DOHH2 (cell line): ENCODE measurements at regions not wholly inside any gene's neighbourhood (a gene's known extent, or its start where the extent isn't known, plus 50 kb on each side); places are given as distances from the start of the nearest gene placed in this dataset.
"Not testable (repeated sequence)": the region's sequence is repeated elsewhere in the genome, so short reads cannot be mapped to it uniquely, and the experiment has no call there.

Experiments used
- H3F3A ChIP-seq: fragments of 200-600 bp; sonication (generic), shearing (Covaris generic); 2 replicates; pipeline ENCODE4 v1.6.0; 2016; ENCODE audit warnings: antibody characterized with exemption, mild to moderate bottlenecking; ENCODE audit not compliant: control insufficient read depth, insufficient read depth
- H3K27ac ChIP-seq: fragments of 200-600 bp; sonication (generic); 2 replicates; pipeline ENCODE4 v1.5.1; 2014; ENCODE audit warnings: low read depth, mild to moderate bottlenecking, low read length, moderate library complexity
- H3K27me3 ChIP-seq: fragments of 200-600 bp; sonication (generic); 2 replicates; pipeline ENCODE4 v1.6.1; 2014; ENCODE audit warnings: mild to moderate bottlenecking, low read length, mixed read lengths; ENCODE audit not compliant: control insufficient read depth
- H3K36me3 ChIP-seq: fragments of 200-600 bp; sonication (generic); 2 replicates; pipeline ENCODE4 v1.6.1; 2014; ENCODE audit warnings: mild to moderate bottlenecking, low read length, moderate library complexity, mixed read lengths; ENCODE audit not compliant: control insufficient read depth
- H3K4me1 ChIP-seq: fragments of 200-600 bp; sonication (generic); 2 replicates; pipeline ENCODE4 v1.6.1; 2014; ENCODE audit warnings: mild to moderate bottlenecking, low read length, mixed read lengths; ENCODE audit not compliant: control insufficient read depth
- H3K4me2 ChIP-seq: fragments of 200-600 bp; sonication (generic); 2 replicates; pipeline ENCODE4 v1.6.0; 2014; ENCODE audit warnings: mild to moderate bottlenecking, low read length, moderate library complexity
- H3K4me3 ChIP-seq: fragments of 200-600 bp; sonication (generic); 2 replicates; pipeline ENCODE4 v1.5.1; 2014; ENCODE audit warnings: mild to moderate bottlenecking, low read length, mixed read lengths
- H3K79me2 ChIP-seq: fragments of 200-600 bp; sonication (generic); 2 replicates; pipeline ENCODE4 v1.6.1; 2014; ENCODE audit warnings: mild to moderate bottlenecking, low read length, mixed read lengths; ENCODE audit not compliant: control insufficient read depth
- H3K9me2 ChIP-seq: fragments of 200-600 bp; sonication (generic); replicated peaks from 2 replicates; pipeline ENCODE4 v1.6.1; 2014; ENCODE audit warnings: mild to moderate bottlenecking, low read length, mixed read lengths; ENCODE audit not compliant: control insufficient read depth
- H3K9me3 ChIP-seq: fragments of 200-600 bp; sonication (generic); 2 replicates; pipeline ENCODE4 v1.6.1; 2014; ENCODE audit warnings: antibody characterized with exemption, low read length, mixed read lengths; ENCODE audit not compliant: control insufficient read depth, insufficient read depth
- H4K20me1 ChIP-seq: fragments of 200-600 bp; sonication (generic); 2 replicates; pipeline ENCODE4 v1.6.0; 2014; ENCODE audit warnings: low read depth, mild to moderate bottlenecking, antibody characterized with exemption, low read length, moderate library complexity; ENCODE audit not compliant: control insufficient read depth, insufficient read depth
- EZH2phosphoT487 ChIP-seq: fragments of 200-600 bp; sonication (generic); IDR thresholded peaks from 2 replicates; pipeline ENCODE4 v1.6.1; 2017; ENCODE audit warnings: borderline replicate concordance, mild to moderate bottlenecking, antibody characterized with exemption, low read length, moderate library complexity, mixed read lengths
- TF ChIP-seq, protein P1 (sequence below): fragments of 200-600 bp; sonication (generic); IDR thresholded peaks from one replicate; pipeline ENCODE4 v1.5.1; 2014; ENCODE audit warnings: antibody characterized with exemption, mild to moderate bottlenecking, low read depth, low read length; ENCODE audit not compliant: poor library complexity, severe bottlenecking

- Histone ChIP-seq H3K36me3 (no peaks in the 10 kb centered on the region), H3K27me3 (no peaks in the 10 kb centered on the region), H4K20me1 (no peaks in the 10 kb centered on the region), H3K9me2 (no peaks in the 10 kb centered on the region), H3K9me3 (no peaks in the 10 kb centered on the region), H3K4me2 (no peak overlapping the region), H3K4me3 (no peak overlapping the region), H3K4me1 (no peaks in the 10 kb centered on the region), H3K27ac (no peak overlapping the region), H3K79me2 (no peaks in the 10 kb centered on the region), H3F3A (no peaks in the 10 kb centered on the region)
- TF ChIP-seq EZH2phosphoT487: no peak
- TF ChIP-seq, protein P1, sequence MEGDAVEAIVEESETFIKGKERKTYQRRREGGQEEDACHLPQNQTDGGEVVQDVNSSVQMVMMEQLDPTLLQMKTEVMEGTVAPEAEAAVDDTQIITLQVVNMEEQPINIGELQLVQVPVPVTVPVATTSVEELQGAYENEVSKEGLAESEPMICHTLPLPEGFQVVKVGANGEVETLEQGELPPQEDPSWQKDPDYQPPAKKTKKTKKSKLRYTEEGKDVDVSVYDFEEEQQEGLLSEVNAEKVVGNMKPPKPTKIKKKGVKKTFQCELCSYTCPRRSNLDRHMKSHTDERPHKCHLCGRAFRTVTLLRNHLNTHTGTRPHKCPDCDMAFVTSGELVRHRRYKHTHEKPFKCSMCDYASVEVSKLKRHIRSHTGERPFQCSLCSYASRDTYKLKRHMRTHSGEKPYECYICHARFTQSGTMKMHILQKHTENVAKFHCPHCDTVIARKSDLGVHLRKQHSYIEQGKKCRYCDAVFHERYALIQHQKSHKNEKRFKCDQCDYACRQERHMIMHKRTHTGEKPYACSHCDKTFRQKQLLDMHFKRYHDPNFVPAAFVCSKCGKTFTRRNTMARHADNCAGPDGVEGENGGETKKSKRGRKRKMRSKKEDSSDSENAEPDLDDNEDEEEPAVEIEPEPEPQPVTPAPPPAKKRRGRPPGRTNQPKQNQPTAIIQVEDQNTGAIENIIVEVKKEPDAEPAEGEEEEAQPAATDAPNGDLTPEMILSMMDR: no peak
Observed at GRCh38 chr6:82511546-82511945, 147.9 kb downstream of the TPBG start.

DNA sequence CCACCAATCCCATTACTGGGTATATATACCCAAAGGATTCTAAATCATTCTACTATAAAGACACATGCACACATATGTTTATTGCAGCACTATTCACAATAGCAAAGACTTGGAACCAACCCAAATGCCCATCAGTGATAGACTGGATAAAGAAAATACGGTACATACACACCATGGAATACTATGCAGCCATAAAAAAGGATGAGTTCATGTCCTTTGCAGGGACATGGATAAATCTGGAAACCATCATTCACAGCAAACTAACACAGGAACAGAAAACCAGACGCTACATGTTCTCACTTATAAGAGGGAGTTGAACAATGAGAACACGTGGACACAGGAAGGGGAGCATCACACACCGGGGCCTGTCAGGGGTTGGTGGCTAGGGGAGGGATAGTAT is 154.3 kb downstream of the TPBG start:
- H3K27me3 ChIP-seq, H3K9me3 ChIP-seq, H3K4me1 ChIP-seq, H3K27ac ChIP-seq, H3K36me3 ChIP-seq, H3K9me2 ChIP-seq, H3K4me3 ChIP-seq, H3K4me2 ChIP-seq, H3K79me2 ChIP-seq, H4K20me1 ChIP-seq, H3F3A ChIP-seq: not testable (repeated sequence)

GRCh38 chr6:82521369-82521768 is 157.8 kb downstream of the TPBG start:
- H4K20me1 ChIP-seq: no peaks in the 10 kb centered on the region
- H3K27ac ChIP-seq: no peak overlapping the region
- no peaks in the 10 kb centered on the region for H3K9me2 ChIP-seq
- no peaks in the 10 kb centered on the region for H3K27me3 ChIP-seq
- no peaks in the 10 kb centered on the region for H3K4me1 ChIP-seq
- H3K36me3 ChIP-seq: no peaks in the 10 kb centered on the region
- H3K79me2 ChIP-seq: no peaks in the 10 kb centered on the region
- H3F3A ChIP-seq: no peaks in the 10 kb centered on the region
- H3K9me3 ChIP-seq: no peaks in the 10 kb centered on the region
- no peak overlapping the region for H3K4me3 ChIP-seq
- H3K4me2 ChIP-seq: no peak overlapping the region
- TF ChIP-seq, protein P1: no peak
- no peak for TF ChIP-seq EZH2phosphoT487

DNA sequence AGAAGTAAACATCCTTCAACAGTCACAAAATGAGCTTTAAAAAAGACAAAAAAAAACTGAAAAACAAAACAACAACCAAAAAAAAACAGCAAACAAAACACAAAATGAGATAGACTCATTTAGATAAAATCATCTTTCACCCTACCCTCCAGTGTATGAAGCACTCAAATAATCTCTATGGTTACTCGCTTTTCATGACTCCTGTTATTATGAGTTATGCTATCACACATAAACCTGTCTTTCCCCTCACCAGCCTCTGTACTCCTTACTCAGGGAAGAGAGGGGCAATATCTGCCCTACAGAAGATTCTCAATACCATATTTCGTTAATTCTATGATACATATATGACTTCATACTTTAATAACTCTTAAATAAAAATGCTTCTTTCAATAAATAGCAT is 158.2 kb downstream of the TPBG start:
- no peak overlapping the region for H3K4me2 ChIP-seq
- no peaks in the 10 kb centered on the region for H4K20me1 ChIP-seq
- no peak overlapping the region for H3K4me3 ChIP-seq
- no peak overlapping the region for H3K27ac ChIP-seq
- H3K4me1 ChIP-seq: no peaks in the 10 kb centered on the region
- TF ChIP-seq, protein P1: no peak
- TF ChIP-seq EZH2phosphoT487: no peak
- H3K9me2 ChIP-seq: no peaks in the 10 kb centered on the region
- no peaks in the 10 kb centered on the region for H3F3A ChIP-seq
- no peaks in the 10 kb centered on the region for H3K79me2 ChIP-seq
- no peaks in the 10 kb centered on the region for H3K9me3 ChIP-seq
- H3K27me3 ChIP-seq: no peaks in the 10 kb centered on the region
- no peaks in the 10 kb centered on the region for H3K36me3 ChIP-seq
